ENCODE measurements at regions not wholly inside any gene's neighbourhood (a gene's known extent, or its start where the extent isn't known, plus 50 kb on each side); places are given as distances from the start of the nearest gene placed in this dataset.

DNA sequence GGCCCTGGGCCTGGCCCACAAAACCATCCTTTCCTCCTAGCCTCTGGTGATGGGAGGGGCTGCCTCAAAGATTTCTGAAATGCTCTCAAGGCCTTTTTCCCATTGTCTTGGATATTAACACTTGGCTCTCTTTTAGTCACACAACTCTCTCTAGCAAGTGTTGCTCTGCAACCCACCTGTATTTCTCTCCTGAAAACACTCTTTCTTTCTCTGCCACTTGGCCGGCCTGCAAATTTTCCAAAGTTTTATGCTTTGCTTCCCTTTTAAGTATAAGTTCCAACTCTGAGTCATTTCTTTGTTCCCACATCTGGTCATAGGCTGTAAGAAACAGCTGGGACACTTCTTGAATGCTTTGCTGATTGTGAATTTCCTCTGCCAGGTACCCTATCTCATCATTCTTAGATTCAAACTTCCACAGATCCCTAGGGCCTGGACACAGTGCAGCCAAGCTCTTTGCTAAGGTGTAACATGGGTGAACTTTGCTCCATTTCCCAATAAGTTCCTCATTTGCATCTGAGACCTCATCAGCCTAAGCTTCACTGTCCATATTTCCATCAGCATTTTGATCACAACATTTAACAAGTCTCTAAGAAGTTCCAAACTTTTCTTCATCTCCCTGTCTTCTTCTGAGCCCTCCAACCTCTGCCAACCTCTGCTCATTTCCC, 93.8 kb downstream of the TRIM29 start:
- DNase-seq: no peak
- H3K36me3 ChIP-seq (replicated peaks): no peaks in the 10 kb centered on the region
- H3K27ac ChIP-seq: no peak overlapping the region
- in situ Hi-C loops (cut with HindIII; ENCODE audit: low pct_ligation_motif_present, low sequenced_read_pairs): no loop called here
- TF ChIP-seq, protein P1, sequence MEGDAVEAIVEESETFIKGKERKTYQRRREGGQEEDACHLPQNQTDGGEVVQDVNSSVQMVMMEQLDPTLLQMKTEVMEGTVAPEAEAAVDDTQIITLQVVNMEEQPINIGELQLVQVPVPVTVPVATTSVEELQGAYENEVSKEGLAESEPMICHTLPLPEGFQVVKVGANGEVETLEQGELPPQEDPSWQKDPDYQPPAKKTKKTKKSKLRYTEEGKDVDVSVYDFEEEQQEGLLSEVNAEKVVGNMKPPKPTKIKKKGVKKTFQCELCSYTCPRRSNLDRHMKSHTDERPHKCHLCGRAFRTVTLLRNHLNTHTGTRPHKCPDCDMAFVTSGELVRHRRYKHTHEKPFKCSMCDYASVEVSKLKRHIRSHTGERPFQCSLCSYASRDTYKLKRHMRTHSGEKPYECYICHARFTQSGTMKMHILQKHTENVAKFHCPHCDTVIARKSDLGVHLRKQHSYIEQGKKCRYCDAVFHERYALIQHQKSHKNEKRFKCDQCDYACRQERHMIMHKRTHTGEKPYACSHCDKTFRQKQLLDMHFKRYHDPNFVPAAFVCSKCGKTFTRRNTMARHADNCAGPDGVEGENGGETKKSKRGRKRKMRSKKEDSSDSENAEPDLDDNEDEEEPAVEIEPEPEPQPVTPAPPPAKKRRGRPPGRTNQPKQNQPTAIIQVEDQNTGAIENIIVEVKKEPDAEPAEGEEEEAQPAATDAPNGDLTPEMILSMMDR (IDR thresholded peaks at IDR 0.05; ENCODE audit: low read depth, low read length, missing control alignments): no peak
- no peaks in the 10 kb centered on the region for H3K27me3 ChIP-seq (replicated peaks)
- H3K4me3 ChIP-seq (ENCODE audit: low read depth, low read length): no peak overlapping the region

GRCh38 chr11:120043328-120043945, 94.5 kb downstream of the TRIM29 start:
- Histone ChIP-seq H3K4me3 (ENCODE audit: low read depth, low read length) (no peak overlapping the region), H3K27ac (no peak overlapping the region), H3K27me3 (replicated peaks) (no peaks in the 10 kb centered on the region), H3K36me3 (replicated peaks) (no peaks in the 10 kb centered on the region)
- in situ Hi-C loops (cut with HindIII; ENCODE audit: low pct_ligation_motif_present, low sequenced_read_pairs): no loop called here
- TF ChIP-seq, protein P1 (IDR thresholded peaks at IDR 0.05; ENCODE audit: low read depth, low read length, missing control alignments): no peak
- no peak for DNase-seq

DNA sequence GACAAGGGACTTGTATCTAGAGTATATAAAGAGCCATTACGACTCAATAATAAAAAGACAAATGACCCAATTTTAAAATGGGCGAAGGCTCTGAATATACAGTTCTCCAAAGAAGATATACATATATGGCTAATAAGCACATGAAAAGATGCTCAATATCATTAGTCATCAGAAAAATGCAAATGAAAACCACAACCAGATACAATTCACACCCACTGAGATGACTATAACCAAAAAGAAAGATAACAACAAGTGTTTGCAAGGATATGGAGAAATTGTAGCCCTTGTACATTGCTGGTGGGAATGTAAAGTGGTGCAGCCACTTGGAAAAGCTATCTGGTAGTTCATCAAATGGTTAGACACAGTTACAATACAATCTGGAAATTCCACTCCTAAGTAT, 96.3 kb downstream of the TRIM29 start:
- Histone ChIP-seq H3K36me3 (replicated peaks) (no peaks in the 10 kb centered on the region), H3K27me3 (replicated peaks) (no peaks in the 10 kb centered on the region), H3K27ac (no peak overlapping the region), H3K4me3 (ENCODE audit: low read depth, low read length) (no peak overlapping the region)
- no peak for DNase-seq
- TF ChIP-seq, protein P1 (IDR thresholded peaks at IDR 0.05; ENCODE audit: low read depth, low read length, missing control alignments): no peak
- in situ Hi-C loops (cut with HindIII; ENCODE audit: low pct_ligation_motif_present, low sequenced_read_pairs): no loop called here

- H3K27me3 ChIP-seq (replicated peaks): no peaks in the 10 kb centered on the region
- in situ Hi-C loops (cut with HindIII; ENCODE audit: low pct_ligation_motif_present, low sequenced_read_pairs): no loop called here
- TF ChIP-seq, protein P1 (IDR thresholded peaks at IDR 0.05; ENCODE audit: low read depth, low read length, missing control alignments): no peak
Measured at GRCh38 chr11:120040151-120040840, 97.6 kb downstream of the TRIM29 start.

GRCh38 chr11:120039039-120039438, 98.9 kb downstream of the TRIM29 start:
- TF ChIP-seq, protein P1 (IDR thresholded peaks at IDR 0.05; ENCODE audit: low read depth, low read length, missing control alignments): no peak
- in situ Hi-C loops (cut with HindIII; ENCODE audit: low pct_ligation_motif_present, low sequenced_read_pairs): no loop called here
- Histone ChIP-seq H3K4me3 (ENCODE audit: low read depth, low read length) (no peak overlapping the region), H3K27me3 (replicated peaks) (no peaks in the 10 kb centered on the region), H3K27ac (no peak overlapping the region), H3K36me3 (replicated peaks) (no peaks in the 10 kb centered on the region)
- DNase-seq: no peak

More at GRCh38 chr11:120040151-120040840, 97.6 kb downstream of the TRIM29 start:
- no peaks in the 10 kb centered on the region for H3K36me3 ChIP-seq (replicated peaks)
- H3K27ac ChIP-seq: no peak overlapping the region
- H3K4me3 ChIP-seq (ENCODE audit: low read depth, low read length): no peak overlapping the region
- no peak for DNase-seq

Measured in brain microvascular endothelial cell (primary cell).